GM21529 (cell line): ENCODE measurements at regions not wholly inside any gene's neighbourhood (a gene's known extent, or its start where the extent isn't known, plus 50 kb on each side); places are given as distances from the start of the nearest gene placed in this dataset.
A peak's percentile ranks its signal among the peaks of the same experiment; 100 is the strongest.
"Not testable (repeated sequence)": the region's sequence is repeated elsewhere in the genome, so short reads cannot be mapped to it uniquely, and the experiment has no call there.

ENCODE experiments used
- ATAC-seq: cut with Tn5 transposase; IDR thresholded peaks from one replicate; pipeline ENCODE4 v1.9.1; 2021; ENCODE audit not compliant: unreplicated experiment

GRCh38 chr3:106929081-106929480 is 448.2 kb upstream of the CCDC54 start:
- ATAC-seq: no peak

- ATAC-seq: no peak
These were observed 447.2 kb upstream of the CCDC54 start for GRCh38 chr3:106930086-106930485.

- ATAC-seq: no peak
These were observed 445.3 kb upstream of the CCDC54 start for GRCh38 chr3:106931904-106932303.

GRCh38 chr3:106936337-106936736 is 440.9 kb upstream of the CCDC54 start:
- ATAC-seq: no peak

- no peak for ATAC-seq
These were observed 435.2 kb upstream of the CCDC54 start for GRCh38 chr3:106942051-106942450.

- no peak for ATAC-seq
These were observed 434.2 kb upstream of the CCDC54 start for GRCh38 chr3:106943071-106943470.

GRCh38 chr3:106945435-106945834 is 431.8 kb upstream of the CCDC54 start:
- ATAC-seq: no peak

- no peak for ATAC-seq
These were observed 430.4 kb upstream of the CCDC54 start for GRCh38 chr3:106946866-106947265.

- no peak for ATAC-seq
These were observed 420.2 kb upstream of the CCDC54 start for GRCh38 chr3:106957029-106957428.

- ATAC-seq: no peak
These were observed 414.2 kb upstream of the CCDC54 start for GRCh38 chr3:106962993-106963392.

- no peak for ATAC-seq
These were observed 413.8 kb upstream of the CCDC54 start for GRCh38 chr3:106963442-106963841.

- ATAC-seq: no peak
These were observed 411.9 kb upstream of the CCDC54 start for GRCh38 chr3:106965307-106965706.

- no peak for ATAC-seq
These were observed 407.6 kb upstream of the CCDC54 start for GRCh38 chr3:106969596-106969995.

- no peak for ATAC-seq
These were observed 395.8 kb upstream of the CCDC54 start for GRCh38 chr3:106981392-106981791.

- ATAC-seq: no peak
These were observed 391.5 kb upstream of the CCDC54 start for GRCh38 chr3:106985721-106986120.

GRCh38 chr3:106998841-106999682 is 378.2 kb upstream of the CCDC54 start:
- peak; percentile 72 for ATAC-seq

- no peak for ATAC-seq
These were observed 375.6 kb upstream of the CCDC54 start for GRCh38 chr3:107001635-107002034.

GRCh38 chr3:107005352-107005751 is 371.9 kb upstream of the CCDC54 start:
- ATAC-seq: not testable (repeated sequence)

GRCh38 chr3:107008213-107008612 is 369.0 kb upstream of the CCDC54 start:
- ATAC-seq: no peak

- ATAC-seq: no peak
These were observed 363.6 kb upstream of the CCDC54 start for GRCh38 chr3:107013641-107014040.

GRCh38 chr3:107024551-107025026 is 352.6 kb upstream of the CCDC54 start:
- ATAC-seq: no peak

GRCh38 chr3:107025961-107026360 is 351.3 kb upstream of the CCDC54 start:
- ATAC-seq: no peak

GRCh38 chr3:107028086-107028485 is 349.2 kb upstream of the CCDC54 start:
- no peak for ATAC-seq
